Neural progenitor cell (in vitro differentiated cells): ENCODE measurements at regions not wholly inside any gene's neighbourhood (a gene's known extent, or its start where the extent isn't known, plus 50 kb on each side); places are given as distances from the start of the nearest gene placed in this dataset.

ENCODE experiments used
- CTCF ChIP-seq: fragments of 200-600 bp; sonication (generic); IDR thresholded peaks from 2 replicates; pipeline ENCODE4 v1.5.1; 2017; ENCODE audit warnings: antibody characterized with exemption, mild to moderate bottlenecking
- EZH2 ChIP-seq: fragments of 200-600 bp; sonication (generic); IDR thresholded peaks from 2 replicates; pipeline ENCODE4 v1.6.1; 2017; ENCODE audit warnings: antibody characterized with exemption, mild to moderate bottlenecking, moderate library complexity

- no peak for TF ChIP-seq CTCF
- no peak for TF ChIP-seq EZH2
Measured at GRCh38 chr4:147371661-147372060, 109.2 kb upstream of the EDNRA start.
